BJ (cell line): ENCODE measurements at regions not wholly inside any gene's neighbourhood (a gene's known extent, or its start where the extent isn't known, plus 50 kb on each side); places are given as distances from the start of the nearest gene placed in this dataset. TPM values are rescaled to one million over a fixed set of nuclear protein-coding genes. Genes with fewer than 3 reads are reported as not detected.

Source experiments
- CTCF ChIA-PET: fragments of 350-600 bp; formaldehyde crosslinking; extraction: SDS; loops from one replicate; lab custom pipeline; 2021; ENCODE audit warnings: antibody characterized with exemption, inconsistent platforms; lab: Yijun Ruan, JAX
- POLR2A ChIA-PET: fragments of 300-600 bp; sonication (Branson Sonifier 250); formaldehyde crosslinking; extraction: SDS; loops from one replicate; lab custom pipeline; 2021; ENCODE audit warnings: antibody characterized with exemption; lab: Charles Lee
- DNase-seq: peaks from one replicate; pipeline ENCODE4 v3.0.0-alpha.2; 2011; ENCODE audit warnings: low read depth
- H3K27me3 ChIP-seq: 2 replicates; pipeline ENCODE4 v1.6.0; 2011; ENCODE audit warnings: low read length; ENCODE audit not compliant: control insufficient read depth, insufficient read depth
- H3K36me3 ChIP-seq: 2 replicates; pipeline ENCODE4 v1.5.1; 2011; ENCODE audit warnings: low read length; ENCODE audit not compliant: control insufficient read depth, insufficient read depth
- H3K4me3 ChIP-seq: 2 replicates; pipeline ENCODE4 v1.5.1; 2011; ENCODE audit warnings: low read depth, mild to moderate bottlenecking, control low read depth, low read length
- small RNA-seq: library from RNA; depleted of rRNA; stranded (forward); fragments of <200 nt; gene quantifications from one replicate; pipeline ENCODE3, GENCODE V24; 2012; ENCODE audit warnings: low replicate concordance, low read depth; ENCODE audit not compliant: insufficient read length
- TF ChIP-seq, protein P1 (sequence below): IDR thresholded peaks from 2 replicates; pipeline ENCODE4 v1.5.1; 2011; ENCODE audit warnings: low read depth, mild to moderate bottlenecking, control low read depth, inconsistent platforms, low read length, moderate library complexity; ENCODE audit not compliant: insufficient read depth

GRCh38 chr7:39894904-39895303, 55.2 kb upstream of the CDK13 start:
- DNase-seq, result no peak
- H3K27me3 ChIP-seq, result peaks cover 10% of the 10 kb centered on the region
- CTCF ChIA-PET, result interaction anchor here (1.1 to 10.4 kb wide), 7 partner anchors 10 to 314 kb away, joined by 3 to 147 read pairs (median 4); no protein-coding TSS in a partner anchor
- H3K36me3 ChIP-seq, result no peaks in the 10 kb centered on the region
- POLR2A ChIA-PET, result no interaction called here
- H3K4me3 ChIP-seq, result no peak overlapping the region
- TF ChIP-seq, protein P1, sequence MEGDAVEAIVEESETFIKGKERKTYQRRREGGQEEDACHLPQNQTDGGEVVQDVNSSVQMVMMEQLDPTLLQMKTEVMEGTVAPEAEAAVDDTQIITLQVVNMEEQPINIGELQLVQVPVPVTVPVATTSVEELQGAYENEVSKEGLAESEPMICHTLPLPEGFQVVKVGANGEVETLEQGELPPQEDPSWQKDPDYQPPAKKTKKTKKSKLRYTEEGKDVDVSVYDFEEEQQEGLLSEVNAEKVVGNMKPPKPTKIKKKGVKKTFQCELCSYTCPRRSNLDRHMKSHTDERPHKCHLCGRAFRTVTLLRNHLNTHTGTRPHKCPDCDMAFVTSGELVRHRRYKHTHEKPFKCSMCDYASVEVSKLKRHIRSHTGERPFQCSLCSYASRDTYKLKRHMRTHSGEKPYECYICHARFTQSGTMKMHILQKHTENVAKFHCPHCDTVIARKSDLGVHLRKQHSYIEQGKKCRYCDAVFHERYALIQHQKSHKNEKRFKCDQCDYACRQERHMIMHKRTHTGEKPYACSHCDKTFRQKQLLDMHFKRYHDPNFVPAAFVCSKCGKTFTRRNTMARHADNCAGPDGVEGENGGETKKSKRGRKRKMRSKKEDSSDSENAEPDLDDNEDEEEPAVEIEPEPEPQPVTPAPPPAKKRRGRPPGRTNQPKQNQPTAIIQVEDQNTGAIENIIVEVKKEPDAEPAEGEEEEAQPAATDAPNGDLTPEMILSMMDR, result no peak

- Histone ChIP-seq H3K4me3 (no peak overlapping the region), H3K27me3 (peaks cover 11% of the 10 kb centered on the region), H3K36me3 (no peaks in the 10 kb centered on the region)
- CTCF ChIA-PET, result interaction anchor here (0.6 to 10.4 kb wide), 20 partner anchors 9 to 315 kb away, joined by 3 to 147 read pairs (median 4); partner anchors contain the start of genes MPLKIP and SUGCT
- no peak for DNase-seq
- POLR2A ChIA-PET, result interaction anchor here (1.2 kb wide), 1 partner anchor 155 kb away, joined by 6 read pairs; no protein-coding TSS in a partner anchor
- TF ChIP-seq, protein P1, result no peak
Observed at GRCh38 chr7:39896840-39897239, 53.2 kb upstream of the CDK13 start.

DNA sequence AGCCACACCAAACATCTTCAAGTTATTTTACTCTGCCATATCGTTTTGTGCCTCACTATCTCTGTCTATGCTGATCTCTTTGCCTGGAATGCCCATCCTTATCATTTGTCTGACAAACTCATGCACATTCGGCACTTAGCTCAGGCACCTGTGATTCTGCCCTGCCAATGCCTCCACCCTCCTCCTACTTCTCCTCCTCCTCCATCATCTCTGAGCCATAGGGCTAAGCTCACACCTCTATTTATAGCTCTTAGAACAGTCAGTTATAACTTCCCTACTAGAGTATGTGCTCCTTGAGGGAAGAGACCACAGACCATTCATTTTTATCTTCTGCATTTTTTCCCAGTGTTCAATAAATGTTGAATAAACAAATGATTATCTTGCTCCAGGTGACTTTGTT, 51.2 kb upstream of the CDK13 start:
- H3K4me3 ChIP-seq, result no peak overlapping the region
- H3K36me3 ChIP-seq, result no peaks in the 10 kb centered on the region
- no peak for DNase-seq
- POLR2A ChIA-PET, result no interaction called here
- peaks cover 6% of the 10 kb centered on the region; the same call in 1 of the 2 replicates for H3K27me3 ChIP-seq
- TF ChIP-seq, protein P1, result no peak
- CTCF ChIA-PET, result interaction anchor here (0.6 to 10.4 kb wide), 4 partner anchors 10 to 153 kb away, joined by 3 to 147 read pairs (median 3); no protein-coding TSS in a partner anchor

Small RNAs in the stretch of these regions (small RNA-seq; reads per million reads assigned to genes)
- not detected for gene RN7SL496P
- gene RNU6-719P, result not detected
